Trophoblast cell (in vitro differentiated cells and primary cell): ENCODE measurements at regions not wholly inside any gene's neighbourhood (a gene's known extent, or its start where the extent isn't known, plus 50 kb on each side); places are given as distances from the start of the nearest gene placed in this dataset.

Experiments used
- DNase-seq, 2 donors: peaks; one replicate each; pipeline ENCODE4 v3.0.0-alpha.2; 2016
- H2AFZ ChIP-seq: 2 replicates; pipeline ENCODE4 v1.6.1; 2013; ENCODE audit warnings: low read length, moderate library complexity, mild to moderate bottlenecking; ENCODE audit not compliant: insufficient read depth, poor library complexity
- H2AK5ac ChIP-seq: 2 replicates; pipeline ENCODE4 v1.6.1; 2013; ENCODE audit warnings: mild to moderate bottlenecking, low read length
- H2BK120ac ChIP-seq: 2 replicates; pipeline ENCODE4 v1.6.1; 2013; ENCODE audit warnings: low read length, mild to moderate bottlenecking, moderate library complexity; ENCODE audit not compliant: insufficient read depth, poor library complexity
- H2BK12ac ChIP-seq: 2 replicates; pipeline ENCODE4 v1.6.1; 2013; ENCODE audit warnings: mild to moderate bottlenecking, low read length, moderate library complexity
- H2BK5ac ChIP-seq: 2 replicates; pipeline ENCODE4 v1.6.1; 2013; ENCODE audit warnings: low read length, low read depth, moderate library complexity, mild to moderate bottlenecking; ENCODE audit not compliant: poor library complexity
- H3K14ac ChIP-seq: 2 replicates; pipeline ENCODE4 v1.6.1; 2013; ENCODE audit warnings: mild to moderate bottlenecking, low read length
- H3K18ac ChIP-seq: 2 replicates; pipeline ENCODE4 v1.6.1; 2013; ENCODE audit warnings: mild to moderate bottlenecking, low read length
- H3K23ac ChIP-seq: 2 replicates; pipeline ENCODE4 v1.6.1; 2013; ENCODE audit warnings: low read length
- H3K27ac ChIP-seq: 2 replicates; pipeline ENCODE4 v1.5.1; 2013; ENCODE audit warnings: low read depth, mild to moderate bottlenecking, inconsistent platforms, low read length, moderate library complexity
- H3K27me3 ChIP-seq: 2 replicates; pipeline ENCODE4 v1.6.1; 2013; ENCODE audit warnings: inconsistent platforms, mild to moderate bottlenecking, low read length, moderate library complexity; ENCODE audit not compliant: insufficient read depth
- H3K36me3 ChIP-seq, 2 experiments: 1 replicate in 1 of 2; 2 replicates in 1 of 2; pipeline ENCODE4 v1.6.1; 2013; ENCODE audit warnings: low read length in 2 of 2, mild to moderate bottlenecking in 2 of 2, moderate library complexity in 1 of 2; ENCODE audit not compliant: insufficient read depth in 2 of 2, control insufficient read depth in 1 of 2
- H3K4ac ChIP-seq: 2 replicates; pipeline ENCODE4 v1.6.1; 2013; ENCODE audit warnings: low read depth, mild to moderate bottlenecking, low read length, moderate library complexity
- H3K4me1 ChIP-seq, 2 experiments: 1 replicate in 1 of 2; 2 replicates in 1 of 2; pipeline ENCODE4 v1.6.1; 2013; ENCODE audit warnings: low read length in 2 of 2, mild to moderate bottlenecking in 2 of 2, moderate library complexity in 1 of 2; ENCODE audit not compliant: insufficient read depth in 2 of 2, control insufficient read depth in 1 of 2
- H3K4me2 ChIP-seq: 2 replicates; pipeline ENCODE4 v1.6.1; 2013; ENCODE audit warnings: inconsistent platforms, mild to moderate bottlenecking, low read length, moderate library complexity
- H3K4me3 ChIP-seq: 2 replicates; pipeline ENCODE4 v1.5.1; 2013; ENCODE audit warnings: mild to moderate bottlenecking, low read depth, low read length, inconsistent platforms
- H3K79me1 ChIP-seq: one replicate; pipeline ENCODE4 v1.6.1; 2013; ENCODE audit warnings: low read length
- H3K79me2 ChIP-seq: 2 replicates; pipeline ENCODE4 v1.6.1; 2013; ENCODE audit warnings: low read length, mild to moderate bottlenecking; ENCODE audit not compliant: control insufficient read depth, insufficient read depth, poor library complexity
- H3K9ac ChIP-seq: 2 replicates; pipeline ENCODE4 v1.6.1; 2013; ENCODE audit warnings: mild to moderate bottlenecking, low read length
- H3K9me3 ChIP-seq: 2 replicates; pipeline ENCODE4 v1.6.1; 2013; ENCODE audit warnings: low read depth, mild to moderate bottlenecking, control low read depth, inconsistent platforms, low read length; ENCODE audit not compliant: insufficient read depth
- H4K12ac ChIP-seq: 2 replicates; pipeline ENCODE4 v1.6.1; 2013; ENCODE audit warnings: low read depth, mild to moderate bottlenecking, low read length, moderate library complexity
- H4K8ac ChIP-seq: 2 replicates; pipeline ENCODE4 v1.6.1; 2013; ENCODE audit warnings: low read depth, mild to moderate bottlenecking, low read length, moderate library complexity
- H4K91ac ChIP-seq: one replicate; pipeline ENCODE4 v1.6.1; 2013; ENCODE audit warnings: low read depth, mild to moderate bottlenecking, low read length, moderate library complexity
- WGBS: extraction: QIAGEN DNeasy Blood & Tissue Kit; methylation state at CpG from one replicate; pipeline ENCODE4 v1.1.7; 2013; ENCODE audit warnings: missing lambda C conversion rate; ENCODE audit not compliant: insufficient read length, insufficient coverage; ENCODE audit errors: extremely low coverage; 5-methylcytosine and 5-hydroxymethylcytosine counted together

DNA sequence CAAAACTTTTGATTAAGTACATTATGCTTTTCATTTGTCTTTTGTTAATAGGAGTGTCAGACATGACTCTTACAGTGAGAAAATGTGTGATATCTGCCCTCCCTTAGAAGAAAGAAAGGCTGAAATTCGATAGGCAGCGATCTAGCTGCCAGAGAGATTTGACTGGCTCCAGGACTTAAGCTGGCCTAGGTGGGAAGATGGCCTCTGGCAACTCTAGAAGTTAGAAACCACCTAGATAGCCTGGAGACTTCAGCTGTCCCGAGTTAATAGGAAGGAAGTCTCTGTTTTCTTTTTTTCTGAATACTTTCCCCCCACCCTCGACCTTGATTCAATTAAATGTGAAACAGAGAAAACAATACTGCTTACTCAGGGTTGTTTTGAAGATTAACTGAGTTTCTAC, 1194.7 kb upstream of the CRIM1 start:
- Histone ChIP-seq H4K8ac (no peak overlapping the region), H3K4me3 (no peak overlapping the region), H2BK5ac (no peak overlapping the region), H3K23ac (no peak overlapping the region), H2BK120ac (no peak overlapping the region), H2AK5ac (no peak overlapping the region), H2AFZ (no peak overlapping the region), H2BK12ac (no peak overlapping the region), H4K91ac (no peak overlapping the region), H3K79me2 (no peaks in the 10 kb centered on the region), H3K36me3 (no peaks in the 10 kb centered on the region), H4K12ac (no peak overlapping the region), H3K4ac (no peak overlapping the region), H3K79me1 (no peaks in the 10 kb centered on the region), H3K27me3 (no peaks in the 10 kb centered on the region), H3K27ac (no peak overlapping the region), H3K4me2 (no peak overlapping the region), H3K14ac (no peak overlapping the region), H3K9me3 (no peaks in the 10 kb centered on the region), H3K9ac (no peak overlapping the region), H3K4me1 (no peaks in the 10 kb centered on the region), H3K18ac (no peak overlapping the region)
- no peak for DNase-seq
- WGBS, result no CpG with 5 or more reads among the region's 4 CpGs

DNA sequence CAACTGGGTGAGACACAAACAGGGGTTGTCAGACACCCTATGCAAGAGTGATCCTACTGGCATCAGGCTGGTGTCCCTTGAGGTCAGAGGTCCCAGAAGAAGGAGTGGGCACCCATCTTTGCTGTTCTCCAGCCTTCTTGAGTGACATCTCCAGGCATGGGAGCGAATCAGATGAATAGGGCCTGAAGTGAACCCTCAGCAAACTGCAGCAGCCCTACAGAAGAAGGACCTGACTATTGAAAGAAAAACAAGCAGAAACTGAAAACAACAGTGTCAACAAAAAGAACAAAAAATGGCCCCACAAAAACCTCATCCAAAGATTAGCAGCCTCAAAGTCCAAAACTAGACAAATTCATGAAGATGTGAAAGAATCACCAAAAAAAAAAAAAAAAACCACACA, 1229.7 kb upstream of the CRIM1 start:
- no peak for DNase-seq
- Histone ChIP-seq H2BK120ac (no peak overlapping the region), H2AFZ (no peak overlapping the region), H2AK5ac (no peak overlapping the region), H2BK12ac (no peak overlapping the region), H4K8ac (no peak overlapping the region), H3K79me2 (no peaks in the 10 kb centered on the region), H4K91ac (no peak overlapping the region), H2BK5ac (no peak overlapping the region), H3K4me2 (no peak overlapping the region), H3K4me3 (no peak overlapping the region), H3K23ac (no peak overlapping the region), H3K4me1 (no peaks in the 10 kb centered on the region), H3K14ac (no peak overlapping the region), H3K9ac (no peak overlapping the region), H3K79me1 (no peaks in the 10 kb centered on the region), H3K4ac (no peak overlapping the region), H3K18ac (no peak overlapping the region), H3K9me3 (no peaks in the 10 kb centered on the region), H3K27me3 (no peaks in the 10 kb centered on the region), H3K36me3 (no peaks in the 10 kb centered on the region), H3K27ac (no peak overlapping the region), H4K12ac (no peak overlapping the region)
- no CpG with 5 or more reads among the region's 1 CpG for WGBS

DNA sequence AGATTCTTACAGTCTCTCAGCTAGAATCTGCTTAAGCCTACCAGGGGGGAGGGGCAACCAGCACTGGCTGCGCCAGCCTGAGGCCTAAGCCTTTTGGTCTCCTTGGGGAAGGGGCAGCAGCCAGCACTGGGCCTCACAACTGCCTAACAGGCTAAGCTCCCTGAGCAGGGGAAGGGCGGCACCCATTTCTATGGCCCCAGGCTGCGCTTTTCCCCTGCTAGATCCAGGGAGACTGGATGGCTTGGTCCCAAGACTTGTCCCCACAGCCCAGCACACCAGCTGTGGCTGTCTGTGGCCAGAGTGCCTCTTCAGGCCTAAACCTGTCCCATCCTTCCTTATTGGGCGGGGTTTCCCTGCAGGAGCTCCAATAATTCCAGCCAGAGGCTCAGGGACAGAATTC, 1230.3 kb upstream of the CRIM1 start:
- H3K4me2 ChIP-seq, result no peak overlapping the region
- H3K9ac ChIP-seq, result no peak overlapping the region
- no peak overlapping the region for H2BK12ac ChIP-seq
- H3K27me3 ChIP-seq, result no peaks in the 10 kb centered on the region
- H3K14ac ChIP-seq, result no peak overlapping the region
- no peak overlapping the region for H2AFZ ChIP-seq
- no peaks in the 10 kb centered on the region for H3K79me2 ChIP-seq
- no peaks in the 10 kb centered on the region for H3K9me3 ChIP-seq
- H2BK120ac ChIP-seq, result no peak overlapping the region
- H4K8ac ChIP-seq, result no peak overlapping the region
- no peak overlapping the region for H4K91ac ChIP-seq
- H3K4ac ChIP-seq, result no peak overlapping the region
- no CpG with 5 or more reads among the region's 4 CpGs for WGBS
- no peaks in the 10 kb centered on the region for H3K79me1 ChIP-seq
- H3K4me1 ChIP-seq, result no peaks in the 10 kb centered on the region
- DNase-seq, result no peak
- no peak overlapping the region for H2AK5ac ChIP-seq
- no peak overlapping the region for H3K18ac ChIP-seq
- H3K36me3 ChIP-seq, result no peaks in the 10 kb centered on the region
- no peak overlapping the region for H3K27ac ChIP-seq
- H4K12ac ChIP-seq, result no peak overlapping the region
- no peak overlapping the region for H2BK5ac ChIP-seq
- no peak overlapping the region for H3K23ac ChIP-seq
- no peak overlapping the region for H3K4me3 ChIP-seq

DNA sequence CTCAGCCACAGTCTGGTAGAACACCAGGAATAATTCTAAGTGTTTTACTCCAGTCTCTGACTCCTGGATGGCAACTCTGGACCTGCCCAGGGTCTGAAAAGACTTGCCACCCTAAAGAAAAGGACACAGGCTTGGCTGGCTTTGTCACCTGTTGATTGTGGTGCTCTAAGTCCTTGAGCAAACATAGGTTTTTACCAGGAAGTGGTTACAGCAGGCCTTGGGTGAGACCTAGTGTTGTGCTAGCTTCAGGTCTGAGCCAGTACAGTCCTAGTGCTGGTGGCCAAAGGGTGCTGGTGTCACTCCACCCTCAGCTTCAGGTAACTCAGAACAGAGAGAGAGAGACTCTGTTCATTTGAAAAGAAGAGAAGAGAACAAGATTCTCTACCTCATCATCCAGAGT, 1239.4 kb upstream of the CRIM1 start:
- no peak for DNase-seq
- Histone ChIP-seq H3K27ac (no peak overlapping the region), H3K79me1 (no peaks in the 10 kb centered on the region), H4K12ac (no peak overlapping the region), H2AFZ (no peak overlapping the region), H2AK5ac (no peak overlapping the region), H4K8ac (no peak overlapping the region), H3K4me3 (no peak overlapping the region), H3K23ac (no peak overlapping the region), H3K4me2 (no peak overlapping the region), H2BK5ac (no peak overlapping the region), H4K91ac (no peak overlapping the region), H2BK120ac (no peak overlapping the region), H3K36me3 (no peaks in the 10 kb centered on the region), H3K14ac (no peak overlapping the region), H3K79me2 (no peaks in the 10 kb centered on the region), H3K4me1 (no peaks in the 10 kb centered on the region), H3K9me3 (no peaks in the 10 kb centered on the region), H2BK12ac (no peak overlapping the region), H3K27me3 (no peaks in the 10 kb centered on the region), H3K18ac (no peak overlapping the region), H3K9ac (no peak overlapping the region), H3K4ac (no peak overlapping the region)

DNA sequence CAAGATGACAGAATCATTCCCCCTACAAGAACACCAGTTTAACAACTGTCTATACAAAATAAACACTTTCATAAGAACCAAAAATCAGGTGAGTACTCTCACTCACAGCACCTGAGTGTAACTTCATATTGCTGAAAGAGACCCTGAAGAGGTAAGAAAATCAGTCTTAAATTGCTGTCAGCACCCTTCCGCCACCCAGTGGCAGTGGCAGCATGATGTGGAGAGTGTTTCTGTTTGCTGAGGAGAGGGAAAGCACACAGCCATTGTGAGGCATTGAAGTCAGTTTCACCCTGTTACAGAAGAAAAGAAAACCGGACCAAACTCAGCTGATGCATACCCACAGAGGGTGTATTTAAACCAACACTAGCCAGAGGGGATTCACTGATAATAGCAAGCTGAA, 1240.8 kb upstream of the CRIM1 start:
- no peak for DNase-seq

More for the DNA sequence above, 1240.8 kb upstream of the CRIM1 start:
- H3K14ac ChIP-seq, result no peak overlapping the region
- H3K9me3 ChIP-seq, result no peaks in the 10 kb centered on the region
- H3K36me3 ChIP-seq, result no peaks in the 10 kb centered on the region
- no peak overlapping the region for H4K8ac ChIP-seq
- no peak overlapping the region for H3K4me3 ChIP-seq
- H3K27ac ChIP-seq, result no peak overlapping the region
- no peak overlapping the region for H2AK5ac ChIP-seq
- no peak overlapping the region for H4K12ac ChIP-seq
- WGBS, result no CpG with 5 or more reads among the region's 2 CpGs
- H2BK12ac ChIP-seq, result no peak overlapping the region
- no peak overlapping the region for H3K4me2 ChIP-seq
- H2AFZ ChIP-seq, result no peak overlapping the region
- no peak overlapping the region for H3K9ac ChIP-seq
- no peak overlapping the region for H3K18ac ChIP-seq
- H3K4me1 ChIP-seq, result no peaks in the 10 kb centered on the region
- no peak overlapping the region for H2BK5ac ChIP-seq
- H3K79me2 ChIP-seq, result no peaks in the 10 kb centered on the region
- no peaks in the 10 kb centered on the region for H3K79me1 ChIP-seq
- no peak overlapping the region for H4K91ac ChIP-seq
- H3K27me3 ChIP-seq, result no peaks in the 10 kb centered on the region
- H3K4ac ChIP-seq, result no peak overlapping the region
- no peak overlapping the region for H2BK120ac ChIP-seq
- no peak overlapping the region for H3K23ac ChIP-seq
